ENCODE measurements at regions not wholly inside any gene's neighbourhood (a gene's known extent, or its start where the extent isn't known, plus 50 kb on each side); places are given as distances from the start of the nearest gene placed in this dataset.

DNA sequence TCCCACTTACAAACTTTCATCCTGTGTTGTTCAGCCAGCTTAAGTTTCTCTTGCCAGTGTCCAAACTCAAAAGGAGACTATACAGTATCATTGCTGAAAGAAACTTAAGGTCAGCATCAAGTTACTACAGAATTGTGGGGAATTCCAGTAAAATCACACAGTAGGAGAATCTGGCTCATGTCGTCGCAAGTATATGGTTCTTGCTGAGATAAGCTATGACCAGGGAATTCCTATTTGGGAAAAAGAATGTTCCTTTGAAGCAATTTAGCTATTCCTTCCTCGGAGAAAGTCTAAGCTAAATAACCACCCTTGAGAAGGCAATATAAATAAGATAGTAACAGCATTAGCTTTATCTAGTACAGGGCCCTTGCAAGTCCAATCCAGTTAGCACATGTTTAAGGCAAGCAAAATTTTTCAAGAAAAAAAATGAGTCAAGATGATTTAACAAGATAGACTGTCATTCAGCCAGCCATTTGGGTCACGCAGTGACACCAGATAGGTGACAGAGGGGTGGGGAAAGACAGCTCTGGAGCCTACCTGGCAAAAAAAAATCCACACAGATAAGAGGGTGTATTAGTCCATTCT, 78.2 kb upstream of the THBS1 start:
- Histone ChIP-seq H3F3A (ENCODE audit: insufficient read depth) (no peaks in the 10 kb centered on the region), H4K20me1 (ENCODE audit: low read depth, low read length) (no peaks in the 10 kb centered on the region), H3K9ac (ENCODE audit: low read length) (no peak overlapping the region), H3K36me3 (ENCODE audit: low read length) (no peaks in the 10 kb centered on the region), H3K27ac (ENCODE audit: low read depth, low read length) (no peak overlapping the region), H3K79me2 (ENCODE audit: insufficient read depth, low read length) (no peaks in the 10 kb centered on the region), H3K9me3 (ENCODE audit: insufficient read depth, low read length) (no peaks in the 10 kb centered on the region), H3K27me3 (ENCODE audit: low read length) (no peaks in the 10 kb centered on the region), H3K9me2 (replicated peaks; ENCODE audit: insufficient read depth, low read length) (no peaks in the 10 kb centered on the region), H3K4me3 (ENCODE audit: insufficient read depth, low read length, poor library complexity, severe bottlenecking) (no peak overlapping the region), H3K4me2 (ENCODE audit: low read depth, low read length, poor library complexity, severe bottlenecking) (no peak overlapping the region), H2AFZ (ENCODE audit: low read depth, low read length, severe bottlenecking) (no peak overlapping the region)
- no peak for TF ChIP-seq EZH2phosphoT487 (conservative IDR thresholded peaks at IDR 0.05; ENCODE audit: low read length)
- TF ChIP-seq, protein P1, sequence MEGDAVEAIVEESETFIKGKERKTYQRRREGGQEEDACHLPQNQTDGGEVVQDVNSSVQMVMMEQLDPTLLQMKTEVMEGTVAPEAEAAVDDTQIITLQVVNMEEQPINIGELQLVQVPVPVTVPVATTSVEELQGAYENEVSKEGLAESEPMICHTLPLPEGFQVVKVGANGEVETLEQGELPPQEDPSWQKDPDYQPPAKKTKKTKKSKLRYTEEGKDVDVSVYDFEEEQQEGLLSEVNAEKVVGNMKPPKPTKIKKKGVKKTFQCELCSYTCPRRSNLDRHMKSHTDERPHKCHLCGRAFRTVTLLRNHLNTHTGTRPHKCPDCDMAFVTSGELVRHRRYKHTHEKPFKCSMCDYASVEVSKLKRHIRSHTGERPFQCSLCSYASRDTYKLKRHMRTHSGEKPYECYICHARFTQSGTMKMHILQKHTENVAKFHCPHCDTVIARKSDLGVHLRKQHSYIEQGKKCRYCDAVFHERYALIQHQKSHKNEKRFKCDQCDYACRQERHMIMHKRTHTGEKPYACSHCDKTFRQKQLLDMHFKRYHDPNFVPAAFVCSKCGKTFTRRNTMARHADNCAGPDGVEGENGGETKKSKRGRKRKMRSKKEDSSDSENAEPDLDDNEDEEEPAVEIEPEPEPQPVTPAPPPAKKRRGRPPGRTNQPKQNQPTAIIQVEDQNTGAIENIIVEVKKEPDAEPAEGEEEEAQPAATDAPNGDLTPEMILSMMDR (IDR thresholded peaks at IDR 0.05; ENCODE audit: insufficient read depth, low read length, poor library complexity, severe bottlenecking), result no peak

DNA sequence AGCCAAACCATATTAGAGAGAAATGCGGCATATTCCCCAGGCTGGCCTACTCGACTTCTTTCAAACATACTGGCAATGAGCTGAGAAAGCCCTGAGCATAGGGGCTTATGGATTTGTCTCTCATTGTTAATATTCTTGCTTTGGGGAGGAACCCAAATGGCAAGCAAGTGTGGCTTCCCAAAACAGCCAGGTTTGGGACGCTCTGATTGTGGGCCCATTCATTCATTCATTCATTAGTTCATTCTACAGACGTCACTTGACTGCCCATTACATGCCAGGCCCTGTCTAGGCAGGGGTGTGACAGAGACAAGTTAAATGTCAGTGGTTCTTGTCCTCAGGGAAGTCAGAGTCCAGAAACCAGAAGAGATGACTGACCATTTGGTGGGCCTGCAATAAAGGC, 77.4 kb upstream of the THBS1 start:
- H3K27me3 ChIP-seq (ENCODE audit: low read length), result no peaks in the 10 kb centered on the region
- H2AFZ ChIP-seq (ENCODE audit: low read depth, low read length, severe bottlenecking), result no peak overlapping the region
- H3K27ac ChIP-seq (ENCODE audit: low read depth, low read length), result no peak overlapping the region
- H3K4me3 ChIP-seq (ENCODE audit: insufficient read depth, low read length, poor library complexity, severe bottlenecking), result no peak overlapping the region
- H4K20me1 ChIP-seq (ENCODE audit: low read depth, low read length), result no peaks in the 10 kb centered on the region
- no peaks in the 10 kb centered on the region for H3K79me2 ChIP-seq (ENCODE audit: insufficient read depth, low read length)
- TF ChIP-seq, protein P1 (IDR thresholded peaks at IDR 0.05; ENCODE audit: insufficient read depth, low read length, poor library complexity, severe bottlenecking), result no peak
- no peak for TF ChIP-seq EZH2phosphoT487 (conservative IDR thresholded peaks at IDR 0.05; ENCODE audit: low read length)
- H3K9me3 ChIP-seq (ENCODE audit: insufficient read depth, low read length), result no peaks in the 10 kb centered on the region
- H3K9ac ChIP-seq (ENCODE audit: low read length), result no peak overlapping the region
- no peak overlapping the region for H3K4me2 ChIP-seq (ENCODE audit: low read depth, low read length, poor library complexity, severe bottlenecking)
- H3F3A ChIP-seq (ENCODE audit: insufficient read depth), result no peaks in the 10 kb centered on the region
- no peaks in the 10 kb centered on the region for H3K36me3 ChIP-seq (ENCODE audit: low read length)
- H3K9me2 ChIP-seq (replicated peaks; ENCODE audit: insufficient read depth, low read length), result no peaks in the 10 kb centered on the region

DNA sequence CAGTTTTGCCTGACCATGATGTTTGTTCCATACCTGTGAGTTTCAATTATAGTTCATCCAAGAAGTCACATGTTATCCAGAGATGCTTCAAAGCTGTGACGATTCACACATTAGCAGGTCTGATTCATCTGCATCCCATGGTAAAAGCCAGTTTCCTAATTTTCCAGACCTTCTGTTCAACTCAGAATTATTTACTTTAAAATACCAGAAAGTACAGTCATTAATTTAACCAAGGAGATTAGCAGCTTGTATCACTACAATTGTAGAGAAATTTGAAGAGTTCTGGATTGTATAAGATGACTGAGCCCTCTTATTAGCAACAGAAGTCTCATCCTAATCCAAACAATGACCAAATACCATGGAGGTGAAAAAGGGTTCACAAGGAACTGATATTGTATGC, 76.1 kb upstream of the THBS1 start:
- Histone ChIP-seq H3K9me2 (replicated peaks; ENCODE audit: insufficient read depth, low read length) (no peaks in the 10 kb centered on the region), H3K4me3 (ENCODE audit: insufficient read depth, low read length, poor library complexity, severe bottlenecking) (no peak overlapping the region), H3K4me2 (ENCODE audit: low read depth, low read length, poor library complexity, severe bottlenecking) (no peak overlapping the region), H3K27ac (ENCODE audit: low read depth, low read length) (no peak overlapping the region), H3K79me2 (ENCODE audit: insufficient read depth, low read length) (no peaks in the 10 kb centered on the region), H3K27me3 (ENCODE audit: low read length) (no peaks in the 10 kb centered on the region), H3F3A (ENCODE audit: insufficient read depth) (no peaks in the 10 kb centered on the region), H4K20me1 (ENCODE audit: low read depth, low read length) (no peaks in the 10 kb centered on the region), H3K9me3 (ENCODE audit: insufficient read depth, low read length) (no peaks in the 10 kb centered on the region), H2AFZ (ENCODE audit: low read depth, low read length, severe bottlenecking) (no peak overlapping the region), H3K9ac (ENCODE audit: low read length) (no peak overlapping the region), H3K36me3 (ENCODE audit: low read length) (no peaks in the 10 kb centered on the region)
- TF ChIP-seq, protein P1 (IDR thresholded peaks at IDR 0.05; ENCODE audit: insufficient read depth, low read length, poor library complexity, severe bottlenecking), result no peak
- no peak for TF ChIP-seq EZH2phosphoT487 (conservative IDR thresholded peaks at IDR 0.05; ENCODE audit: low read length)

Measured in SU-DHL-6 (cell line).